ENCODE measurements at regions not wholly inside any gene's neighbourhood (a gene's known extent, or its start where the extent isn't known, plus 50 kb on each side); places are given as distances from the start of the nearest gene placed in this dataset.

- TF ChIP-seq PAX5 (IDR thresholded peaks at IDR 0.05; ENCODE audit: insufficient read depth, low read length, severe bottlenecking): no peak
- no peak for TF ChIP-seq SPI1 (IDR thresholded peaks at IDR 0.05; ENCODE audit: low read depth, low read length)
- no peak for TF ChIP-seq TAF1 (IDR thresholded peaks at IDR 0.05; ENCODE audit: low read depth, low read length)
- TF ChIP-seq POLR2A (IDR thresholded peaks at IDR 0.05; ENCODE audit: low read depth, low read length): no peak
- no peak for TF ChIP-seq POU2F2 (IDR thresholded peaks at IDR 0.05; ENCODE audit: low read depth, low read length)
- no peak for TF ChIP-seq POLR2AphosphoS5 (IDR thresholded peaks at IDR 0.05; ENCODE audit: low read depth, low read length)
Observed at GRCh38 chr17:71286625-71287024, 834.2 kb upstream of the SOX9 start.

GRCh38 chr17:71287071-71287823 lies 833.6 kb upstream of the SOX9 start:
- no peak for FAIRE-seq
- DNase-seq (ENCODE audit: insufficient read length, low spot score): no peak
- TF ChIP-seq POLR2A (IDR thresholded peaks at IDR 0.05; ENCODE audit: low read depth, low read length) (no peak), TAF1 (IDR thresholded peaks at IDR 0.05; ENCODE audit: low read depth, low read length) (no peak), POLR2AphosphoS5 (IDR thresholded peaks at IDR 0.05; ENCODE audit: low read depth, low read length) (no peak), PAX5 (IDR thresholded peaks at IDR 0.05; ENCODE audit: insufficient read depth, low read length, severe bottlenecking) (no peak), POU2F2 (IDR thresholded peaks at IDR 0.05; ENCODE audit: low read depth, low read length) (no peak), SPI1 (IDR thresholded peaks at IDR 0.05; ENCODE audit: low read depth, low read length) (no peak)

More at GRCh38 chr17:71286625-71287024, 834.2 kb upstream of the SOX9 start:
- no peak for FAIRE-seq
- no peak for DNase-seq (ENCODE audit: insufficient read length, low spot score)

GRCh38 chr17:71292006-71292405 lies 828.8 kb upstream of the SOX9 start:
- no peak for DNase-seq (ENCODE audit: insufficient read length, low spot score)
- FAIRE-seq: no peak

GRCh38 chr17:71296005-71296404 lies 824.8 kb upstream of the SOX9 start:
- FAIRE-seq (no peak), DNase-seq (ENCODE audit: insufficient read length, low spot score) (no peak)
- TF ChIP-seq TAF1 (IDR thresholded peaks at IDR 0.05; ENCODE audit: low read depth, low read length) (no peak), POLR2A (IDR thresholded peaks at IDR 0.05; ENCODE audit: low read depth, low read length) (no peak), SPI1 (IDR thresholded peaks at IDR 0.05; ENCODE audit: low read depth, low read length) (no peak), POU2F2 (IDR thresholded peaks at IDR 0.05; ENCODE audit: low read depth, low read length) (no peak), POLR2AphosphoS5 (IDR thresholded peaks at IDR 0.05; ENCODE audit: low read depth, low read length) (no peak), PAX5 (IDR thresholded peaks at IDR 0.05; ENCODE audit: insufficient read depth, low read length, severe bottlenecking) (no peak)

More at GRCh38 chr17:71292006-71292405, 828.8 kb upstream of the SOX9 start:
- TF ChIP-seq POLR2A (IDR thresholded peaks at IDR 0.05; ENCODE audit: low read depth, low read length): no peak
- TF ChIP-seq SPI1 (IDR thresholded peaks at IDR 0.05; ENCODE audit: low read depth, low read length): no peak
- no peak for TF ChIP-seq TAF1 (IDR thresholded peaks at IDR 0.05; ENCODE audit: low read depth, low read length)
- TF ChIP-seq PAX5 (IDR thresholded peaks at IDR 0.05; ENCODE audit: insufficient read depth, low read length, severe bottlenecking): no peak
- no peak for TF ChIP-seq POU2F2 (IDR thresholded peaks at IDR 0.05; ENCODE audit: low read depth, low read length)
- no peak for TF ChIP-seq POLR2AphosphoS5 (IDR thresholded peaks at IDR 0.05; ENCODE audit: low read depth, low read length)

GRCh38 chr17:71301063-71301462 lies 819.8 kb upstream of the SOX9 start:
- no peak for TF ChIP-seq POLR2AphosphoS5 (IDR thresholded peaks at IDR 0.05; ENCODE audit: low read depth, low read length)
- TF ChIP-seq POLR2A (IDR thresholded peaks at IDR 0.05; ENCODE audit: low read depth, low read length): no peak
- TF ChIP-seq PAX5 (IDR thresholded peaks at IDR 0.05; ENCODE audit: insufficient read depth, low read length, severe bottlenecking): no peak
- no peak for TF ChIP-seq SPI1 (IDR thresholded peaks at IDR 0.05; ENCODE audit: low read depth, low read length)
- no peak for TF ChIP-seq TAF1 (IDR thresholded peaks at IDR 0.05; ENCODE audit: low read depth, low read length)
- TF ChIP-seq POU2F2 (IDR thresholded peaks at IDR 0.05; ENCODE audit: low read depth, low read length): no peak
- FAIRE-seq (no peak), DNase-seq (ENCODE audit: insufficient read length, low spot score) (no peak)

- no peak for DNase-seq (ENCODE audit: insufficient read length, low spot score)
- no peak for FAIRE-seq
- TF ChIP-seq PAX5 (IDR thresholded peaks at IDR 0.05; ENCODE audit: insufficient read depth, low read length, severe bottlenecking): no peak
- TF ChIP-seq SPI1 (IDR thresholded peaks at IDR 0.05; ENCODE audit: low read depth, low read length): no peak
- TF ChIP-seq POLR2AphosphoS5 (IDR thresholded peaks at IDR 0.05; ENCODE audit: low read depth, low read length): no peak
- no peak for TF ChIP-seq POLR2A (IDR thresholded peaks at IDR 0.05; ENCODE audit: low read depth, low read length)
- no peak for TF ChIP-seq POU2F2 (IDR thresholded peaks at IDR 0.05; ENCODE audit: low read depth, low read length)
- TF ChIP-seq TAF1 (IDR thresholded peaks at IDR 0.05; ENCODE audit: low read depth, low read length): no peak
Observed at GRCh38 chr17:71302721-71303549, 817.9 kb upstream of the SOX9 start.

GRCh38 chr17:71304498-71305158 lies 816.2 kb upstream of the SOX9 start:
- no peak for TF ChIP-seq POU2F2 (IDR thresholded peaks at IDR 0.05; ENCODE audit: low read depth, low read length)
- TF ChIP-seq POLR2AphosphoS5 (IDR thresholded peaks at IDR 0.05; ENCODE audit: low read depth, low read length): no peak
- TF ChIP-seq TAF1 (IDR thresholded peaks at IDR 0.05; ENCODE audit: low read depth, low read length): no peak
- no peak for TF ChIP-seq SPI1 (IDR thresholded peaks at IDR 0.05; ENCODE audit: low read depth, low read length)
- TF ChIP-seq POLR2A (IDR thresholded peaks at IDR 0.05; ENCODE audit: low read depth, low read length): no peak
- no peak for TF ChIP-seq PAX5 (IDR thresholded peaks at IDR 0.05; ENCODE audit: insufficient read depth, low read length, severe bottlenecking)
- no peak for DNase-seq (ENCODE audit: insufficient read length, low spot score)
- FAIRE-seq: no peak

GRCh38 chr17:71313866-71314265 lies 807.0 kb upstream of the SOX9 start:
- no peak for TF ChIP-seq SPI1 (IDR thresholded peaks at IDR 0.05; ENCODE audit: low read depth, low read length)
- TF ChIP-seq POLR2AphosphoS5 (IDR thresholded peaks at IDR 0.05; ENCODE audit: low read depth, low read length): no peak
- TF ChIP-seq TAF1 (IDR thresholded peaks at IDR 0.05; ENCODE audit: low read depth, low read length): no peak
- TF ChIP-seq PAX5 (IDR thresholded peaks at IDR 0.05; ENCODE audit: insufficient read depth, low read length, severe bottlenecking): no peak
- no peak for TF ChIP-seq POLR2A (IDR thresholded peaks at IDR 0.05; ENCODE audit: low read depth, low read length)
- no peak for DNase-seq (ENCODE audit: insufficient read length, low spot score)
- FAIRE-seq: no peak
